Right atrium auricular region (tissue), 2 donors: ENCODE measurements at regions not wholly inside any gene's neighbourhood (a gene's known extent, or its start where the extent isn't known, plus 50 kb on each side); places are given as distances from the start of the nearest gene placed in this dataset.

Experiments
- DNase-seq: peaks from one replicate; pipeline ENCODE4 v3.0.0-alpha.2; 2019; ENCODE audit warnings: low spot score
- H3K27ac ChIP-seq, 2 donors: fragments of 200-600 bp; sonication (generic); 1 replicate in 1 of 2; 2 replicates in 1 of 2; pipeline ENCODE4 v1.5.1; 2016 to 2019
- H3K27me3 ChIP-seq, 2 donors: fragments of 200-600 bp; sonication (generic); one replicate each; pipeline versions ENCODE4 v1.5.1 to v1.6.0; 2017 to 2019
- H3K36me3 ChIP-seq: fragments of 200-600 bp; sonication (generic); one replicate; pipeline ENCODE4 v1.5.1; 2016
- H3K4me1 ChIP-seq, 2 donors: fragments of 200-600 bp; sonication (generic); one replicate each; pipeline versions ENCODE4 v1.5.1 to v1.6.0; 2017 to 2019
- H3K4me3 ChIP-seq, 2 donors: fragments of 200-600 bp; sonication (generic); 1 replicate in 1 of 2; 2 replicates in 1 of 2; pipeline ENCODE4 v1.5.1; 2017 to 2019; ENCODE audit warnings: mild to moderate bottlenecking in 1 of 2, moderate library complexity in 1 of 2
- H3K9me3 ChIP-seq, 2 donors: fragments of 200-600 bp; sonication (generic); one replicate each; pipeline ENCODE4 v1.5.1; 2019
- TF ChIP-seq, protein P1 (sequence below), 2 donors: fragments of 200-600 bp; sonication (generic); IDR thresholded peaks; one replicate each; pipeline ENCODE4 v1.5.1; 2019; ENCODE audit warnings: antibody characterized with exemption in 2 of 2

- Histone ChIP-seq H3K27me3 (no peaks in the 10 kb centered on the region), H3K4me1 (no peaks in the 10 kb centered on the region), H3K9me3 (no peaks in the 10 kb centered on the region), H3K36me3 (no peaks in the 10 kb centered on the region), H3K4me3 (no peak overlapping the region), H3K27ac (no peak overlapping the region)
- DNase-seq, result no peak
- TF ChIP-seq, protein P1, sequence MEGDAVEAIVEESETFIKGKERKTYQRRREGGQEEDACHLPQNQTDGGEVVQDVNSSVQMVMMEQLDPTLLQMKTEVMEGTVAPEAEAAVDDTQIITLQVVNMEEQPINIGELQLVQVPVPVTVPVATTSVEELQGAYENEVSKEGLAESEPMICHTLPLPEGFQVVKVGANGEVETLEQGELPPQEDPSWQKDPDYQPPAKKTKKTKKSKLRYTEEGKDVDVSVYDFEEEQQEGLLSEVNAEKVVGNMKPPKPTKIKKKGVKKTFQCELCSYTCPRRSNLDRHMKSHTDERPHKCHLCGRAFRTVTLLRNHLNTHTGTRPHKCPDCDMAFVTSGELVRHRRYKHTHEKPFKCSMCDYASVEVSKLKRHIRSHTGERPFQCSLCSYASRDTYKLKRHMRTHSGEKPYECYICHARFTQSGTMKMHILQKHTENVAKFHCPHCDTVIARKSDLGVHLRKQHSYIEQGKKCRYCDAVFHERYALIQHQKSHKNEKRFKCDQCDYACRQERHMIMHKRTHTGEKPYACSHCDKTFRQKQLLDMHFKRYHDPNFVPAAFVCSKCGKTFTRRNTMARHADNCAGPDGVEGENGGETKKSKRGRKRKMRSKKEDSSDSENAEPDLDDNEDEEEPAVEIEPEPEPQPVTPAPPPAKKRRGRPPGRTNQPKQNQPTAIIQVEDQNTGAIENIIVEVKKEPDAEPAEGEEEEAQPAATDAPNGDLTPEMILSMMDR (IDR thresholded peaks at IDR 0.05), result no peak
Observed at GRCh38 chr4:34676400-34676799, 1567.9 kb downstream of the ARAP2 start.

- TF ChIP-seq, protein P1 (IDR thresholded peaks at IDR 0.05), result no peak
Observed at GRCh38 chr4:34678431-34678830, 1565.9 kb downstream of the ARAP2 start.

GRCh38 chr4:34679228-34679627 lies 1565.1 kb downstream of the ARAP2 start:
- Histone ChIP-seq H3K4me1 (no peaks in the 10 kb centered on the region), H3K4me3 (no peak overlapping the region), H3K36me3 (no peaks in the 10 kb centered on the region), H3K27ac (no peak overlapping the region), H3K27me3 (no peaks in the 10 kb centered on the region), H3K9me3 (no peaks in the 10 kb centered on the region)
- no peak for DNase-seq
- TF ChIP-seq, protein P1 (IDR thresholded peaks at IDR 0.05), result no peak

More at GRCh38 chr4:34678431-34678830, 1565.9 kb downstream of the ARAP2 start:
- H3K9me3 ChIP-seq, result no peaks in the 10 kb centered on the region
- no peak overlapping the region for H3K27ac ChIP-seq
- H3K4me1 ChIP-seq, result no peaks in the 10 kb centered on the region
- H3K27me3 ChIP-seq, result no peaks in the 10 kb centered on the region
- H3K4me3 ChIP-seq, result no peak overlapping the region
- no peaks in the 10 kb centered on the region for H3K36me3 ChIP-seq
- no peak for DNase-seq

DNA sequence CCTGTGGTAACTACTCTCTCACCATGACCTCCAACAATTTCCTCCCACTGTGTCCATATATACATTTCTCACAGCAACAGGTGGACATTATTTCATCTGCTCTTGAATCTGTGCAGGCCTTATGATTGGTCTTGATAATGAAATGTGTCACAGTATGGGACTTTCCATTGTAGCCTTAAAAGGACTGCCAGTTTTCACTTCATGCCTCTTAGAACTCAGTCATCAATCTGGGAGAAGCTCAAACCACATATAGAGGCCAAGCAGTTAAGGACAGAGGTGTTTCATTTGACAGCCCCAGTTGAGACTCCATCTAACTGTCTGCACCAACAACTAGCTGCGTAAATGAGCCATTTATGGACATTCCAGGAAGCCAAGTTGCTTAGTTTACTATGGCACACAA lies 1534.8 kb downstream of the ARAP2 start:
- Histone ChIP-seq H3K36me3 (no peaks in the 10 kb centered on the region), H3K4me1 (no peaks in the 10 kb centered on the region), H3K9me3 (peaks cover 0 to 7% of the 10 kb centered on the region in 2 donors), H3K4me3 (no peak overlapping the region), H3K27ac (no peak overlapping the region), H3K27me3 (no peaks in the 10 kb centered on the region)
- TF ChIP-seq, protein P1 (IDR thresholded peaks at IDR 0.05), result no peak
- no peak for DNase-seq

DNA sequence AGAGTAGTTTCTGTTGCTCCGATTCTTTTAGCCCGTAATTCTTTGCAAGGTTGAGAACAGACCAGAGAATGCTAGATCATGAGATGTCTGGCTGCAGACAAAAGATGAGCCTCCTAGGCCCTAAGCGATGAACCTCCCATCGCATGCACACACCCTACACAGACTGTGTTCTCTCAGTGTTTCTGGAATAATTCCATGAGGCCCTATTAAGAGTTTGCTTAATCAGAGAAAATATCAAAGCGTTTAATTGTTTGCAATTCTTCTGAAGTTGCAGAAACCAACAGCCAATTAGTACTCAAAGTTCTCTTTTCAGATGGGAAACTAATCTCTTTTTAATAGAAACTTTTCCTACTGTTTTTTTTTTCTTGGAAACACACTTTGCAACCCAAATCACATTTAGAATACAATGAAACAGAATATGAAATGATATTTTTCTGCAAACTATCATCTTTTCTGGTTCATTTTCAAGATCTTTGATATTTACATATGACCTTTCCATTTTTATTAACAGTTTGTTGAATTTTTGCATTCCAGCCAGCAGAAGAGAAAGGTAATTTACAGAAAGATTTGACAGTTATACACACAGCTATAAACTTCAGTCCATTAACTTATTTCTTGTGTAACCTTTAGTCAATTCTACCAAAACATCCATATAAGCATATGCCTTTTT lies 1525.6 kb downstream of the ARAP2 start:
- Histone ChIP-seq H3K27ac (no peak overlapping the region), H3K9me3 (no peaks in the 10 kb centered on the region), H3K27me3 (no peaks in the 10 kb centered on the region), H3K4me1 (no peaks in the 10 kb centered on the region), H3K36me3 (no peaks in the 10 kb centered on the region), H3K4me3 (no peak overlapping the region)
- no peak for DNase-seq
- TF ChIP-seq, protein P1 (IDR thresholded peaks at IDR 0.05), result no peak

DNA sequence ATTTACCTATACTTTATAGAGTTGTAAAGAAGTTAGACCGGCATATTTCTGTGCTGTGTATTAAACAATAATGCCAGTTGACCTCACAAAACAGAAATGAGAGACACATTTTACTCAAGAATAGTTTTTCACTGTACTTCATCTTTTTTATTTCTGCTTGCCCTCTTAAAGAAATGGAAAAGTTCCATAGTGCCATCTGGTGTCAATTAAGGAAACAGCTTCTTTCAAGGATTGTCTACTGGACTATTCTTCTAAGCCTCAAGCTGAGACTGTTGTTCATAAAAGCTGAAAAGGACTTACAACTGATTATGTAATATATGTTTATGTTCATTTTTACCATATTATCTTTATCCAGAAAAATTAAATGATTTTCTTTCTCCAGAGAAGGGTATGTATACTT lies 1523.7 kb downstream of the ARAP2 start:
- Histone ChIP-seq H3K36me3 (no peaks in the 10 kb centered on the region), H3K4me1 (no peaks in the 10 kb centered on the region), H3K4me3 (no peak overlapping the region), H3K27me3 (no peaks in the 10 kb centered on the region), H3K27ac (no peak overlapping the region), H3K9me3 (no peaks in the 10 kb centered on the region)
- no peak for DNase-seq
- TF ChIP-seq, protein P1 (IDR thresholded peaks at IDR 0.05), result peak in 1 of 2 donors; percentile 44
